GM18508 (cell line): ENCODE measurements at regions not wholly inside any gene's neighbourhood (a gene's known extent, or its start where the extent isn't known, plus 50 kb on each side); places are given as distances from the start of the nearest gene placed in this dataset.

Experiments
- ATAC-seq: cut with Tn5 transposase; IDR thresholded peaks from one replicate; pipeline ENCODE4 v1.9.1; 2021; ENCODE audit warnings: moderate number of reproducible peaks; ENCODE audit not compliant: insufficient read depth, unreplicated experiment

DNA sequence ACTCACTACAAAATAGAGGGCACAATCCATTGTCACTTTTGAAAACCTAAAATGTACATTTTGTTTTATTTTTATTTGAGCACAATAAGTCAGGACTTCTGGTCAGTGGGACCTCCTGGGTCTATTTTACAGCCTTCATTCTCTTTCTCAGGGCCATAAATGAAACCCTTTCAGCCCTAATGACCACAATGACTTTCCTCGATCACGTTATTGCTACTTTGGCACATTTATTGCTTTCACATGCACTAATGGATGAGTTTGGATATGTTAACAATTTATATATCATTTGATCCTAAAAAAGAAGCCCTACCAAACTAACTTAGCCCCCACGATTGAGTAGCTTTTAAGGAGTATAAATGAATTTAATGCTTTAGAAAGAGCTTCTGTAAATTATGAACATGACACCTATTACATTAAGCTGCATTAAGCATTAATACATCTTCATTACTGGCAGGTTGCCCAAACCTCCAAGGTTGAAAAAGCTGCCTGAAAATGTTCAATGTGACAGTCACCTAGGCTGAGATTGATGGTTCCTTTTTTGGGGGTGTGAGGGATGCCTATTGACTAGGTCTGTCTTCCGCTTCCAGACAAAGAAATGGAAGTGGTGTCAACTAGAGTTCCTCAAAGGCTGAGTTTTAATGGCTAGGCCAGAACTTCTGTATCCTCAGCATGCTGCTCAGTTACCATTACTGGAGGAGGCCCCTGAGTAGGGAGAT lies 296.4 kb downstream of the GPAT3 start:
- ATAC-seq, result no peak

DNA sequence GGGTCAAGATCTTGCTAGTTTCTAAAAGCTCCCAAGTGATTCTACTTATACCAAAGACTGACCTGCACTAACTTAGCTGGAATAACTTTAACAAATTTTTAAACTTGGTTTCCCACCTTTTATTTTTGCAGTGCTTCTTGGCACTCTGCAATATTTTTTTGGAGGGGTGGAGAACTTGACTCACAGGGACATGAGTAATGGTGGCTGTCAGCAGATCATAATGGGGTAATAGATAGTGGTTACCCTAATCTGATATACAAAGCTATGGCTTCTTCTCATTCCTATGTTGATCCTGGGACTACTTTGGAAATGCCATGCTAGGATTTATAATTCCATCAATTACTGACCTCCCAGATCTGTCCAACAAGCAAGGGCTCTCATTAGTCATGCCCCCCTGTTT lies 295.7 kb downstream of the GPAT3 start:
- no peak for ATAC-seq

DNA sequence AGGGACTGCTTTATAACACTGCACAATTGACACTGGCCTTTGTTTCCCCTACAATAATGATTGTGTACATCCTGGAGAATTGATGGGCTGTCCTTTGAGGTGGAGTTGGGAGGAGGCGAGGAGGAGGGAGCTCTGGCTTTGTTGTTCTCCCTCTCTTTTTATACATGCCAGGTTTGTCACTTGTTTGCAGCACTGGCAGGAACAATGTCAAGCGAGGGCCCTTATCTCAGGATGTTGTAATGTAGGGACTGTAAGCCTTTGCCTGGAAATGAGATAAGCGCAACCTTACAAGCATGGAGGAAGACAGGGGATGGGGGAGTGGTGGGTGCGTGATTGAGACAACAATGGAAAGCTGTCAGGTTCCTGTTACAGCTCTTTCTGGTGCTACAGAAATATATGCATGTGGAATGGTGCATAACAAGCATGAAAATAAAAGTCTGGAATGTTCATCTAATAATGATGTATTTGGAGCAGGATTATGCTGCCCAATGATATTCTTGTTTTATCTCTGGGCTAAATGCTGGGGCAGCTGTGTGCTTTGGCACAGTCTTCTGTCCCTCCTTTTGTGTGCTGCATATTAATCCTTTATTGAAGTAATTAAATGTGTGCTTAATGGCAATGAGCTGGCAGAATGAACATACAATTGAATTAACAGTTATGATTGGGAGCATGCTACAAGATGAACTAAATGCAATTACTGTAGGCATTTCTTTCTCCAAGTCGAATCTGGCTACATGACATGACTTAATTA lies 294.4 kb downstream of the GPAT3 start:
- ATAC-seq, result no peak

DNA sequence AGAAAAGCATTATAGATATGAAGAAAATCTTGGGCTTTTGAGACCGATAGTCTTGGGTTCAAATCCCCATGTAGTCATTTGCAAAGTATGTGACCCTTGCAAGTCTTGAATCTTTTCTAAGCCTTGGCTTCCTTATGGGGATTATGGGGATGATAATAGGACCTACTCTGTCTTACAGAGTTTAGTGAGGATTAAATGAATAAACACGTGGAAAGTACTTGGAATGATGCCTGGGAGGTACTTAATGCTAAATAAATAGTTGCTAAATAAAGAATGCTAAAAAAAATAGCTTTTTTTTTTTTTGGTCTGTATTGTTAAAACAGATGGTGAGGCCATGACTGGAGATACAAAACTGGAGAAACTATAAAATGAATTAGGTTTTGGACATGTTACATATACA lies 292.7 kb downstream of the GPAT3 start:
- no peak for ATAC-seq

DNA sequence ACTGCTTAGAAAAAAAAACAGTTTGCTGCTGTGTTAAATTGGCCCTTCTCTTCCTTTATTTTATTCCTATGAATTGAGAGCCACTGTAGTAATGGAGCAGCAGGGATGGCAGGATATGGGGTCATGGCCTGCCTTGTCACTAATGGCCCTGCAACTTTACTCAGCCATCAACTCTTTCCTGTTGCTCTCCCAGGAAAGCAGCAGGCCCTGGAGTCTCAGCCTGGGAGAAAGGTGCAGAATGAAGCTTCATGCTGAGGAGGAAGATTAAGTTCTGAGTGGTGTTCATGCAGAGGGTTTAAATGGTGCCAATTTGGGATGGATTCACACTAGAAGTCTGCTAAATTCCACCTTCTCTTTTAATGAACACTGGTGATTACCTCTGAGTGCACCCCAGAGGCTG lies 285.6 kb downstream of the GPAT3 start:
- no peak for ATAC-seq

GRCh38 chr4:83819582-83819981 lies 283.7 kb downstream of the GPAT3 start:
- no peak for ATAC-seq

GRCh38 chr4:83810428-83810827 lies 274.5 kb downstream of the GPAT3 start:
- no peak for ATAC-seq

- ATAC-seq, result no peak
Measured at GRCh38 chr4:83809581-83809980, 273.7 kb downstream of the GPAT3 start.

DNA sequence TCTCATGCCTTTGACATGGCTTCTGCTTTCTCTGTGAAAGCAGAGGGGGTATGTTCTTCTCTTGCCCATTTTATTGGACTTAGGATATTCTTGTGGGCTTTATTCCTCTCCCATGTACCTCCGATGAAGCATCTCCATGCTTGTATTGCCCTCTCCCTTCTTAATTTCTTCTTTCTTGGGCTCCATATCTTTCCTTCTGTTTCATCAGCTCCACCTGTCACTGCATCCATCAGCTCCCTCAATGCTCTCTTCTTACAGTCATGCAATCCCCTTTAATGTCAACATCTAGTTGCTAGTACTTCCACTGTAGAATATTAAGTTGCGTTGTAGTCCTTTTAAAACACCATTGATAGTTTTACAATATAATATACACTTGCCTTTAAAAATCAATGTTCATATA lies 257.6 kb downstream of the GPAT3 start:
- no peak for ATAC-seq

- no peak for ATAC-seq
Measured at GRCh38 chr4:83785891-83786290, 250.0 kb downstream of the GPAT3 start.

- no peak for ATAC-seq
Measured at GRCh38 chr4:83783215-83783614, 247.3 kb downstream of the GPAT3 start.

- no peak for ATAC-seq
Measured at GRCh38 chr4:83782591-83782990, 246.7 kb downstream of the GPAT3 start.

- ATAC-seq, result no peak
Measured at GRCh38 chr4:83781434-83781833, 245.5 kb downstream of the GPAT3 start.

- no peak for ATAC-seq
Measured at GRCh38 chr4:83780053-83780733, 244.3 kb downstream of the GPAT3 start.

- no peak for ATAC-seq
Measured at GRCh38 chr4:83779103-83780052, 243.5 kb downstream of the GPAT3 start.

DNA sequence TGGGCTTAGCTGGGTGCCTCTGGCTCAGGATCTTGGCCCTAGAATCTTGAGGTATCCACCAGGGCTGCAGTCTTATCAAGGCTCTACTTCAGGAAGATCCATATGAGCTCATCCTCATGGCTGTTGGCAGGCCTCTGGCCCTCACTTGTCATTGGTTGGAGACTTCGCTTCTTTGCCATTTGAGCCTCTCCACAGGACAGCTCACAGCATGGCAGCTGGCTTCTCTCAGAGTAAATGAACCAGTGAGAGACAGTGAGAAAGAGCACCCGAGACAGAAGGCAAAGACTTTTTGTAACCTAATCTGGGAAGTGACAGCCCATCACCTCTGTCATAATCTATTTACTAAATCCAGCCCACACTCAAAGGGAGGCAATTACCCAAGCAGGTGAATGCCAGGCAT lies 236.8 kb downstream of the GPAT3 start:
- no peak for ATAC-seq

DNA sequence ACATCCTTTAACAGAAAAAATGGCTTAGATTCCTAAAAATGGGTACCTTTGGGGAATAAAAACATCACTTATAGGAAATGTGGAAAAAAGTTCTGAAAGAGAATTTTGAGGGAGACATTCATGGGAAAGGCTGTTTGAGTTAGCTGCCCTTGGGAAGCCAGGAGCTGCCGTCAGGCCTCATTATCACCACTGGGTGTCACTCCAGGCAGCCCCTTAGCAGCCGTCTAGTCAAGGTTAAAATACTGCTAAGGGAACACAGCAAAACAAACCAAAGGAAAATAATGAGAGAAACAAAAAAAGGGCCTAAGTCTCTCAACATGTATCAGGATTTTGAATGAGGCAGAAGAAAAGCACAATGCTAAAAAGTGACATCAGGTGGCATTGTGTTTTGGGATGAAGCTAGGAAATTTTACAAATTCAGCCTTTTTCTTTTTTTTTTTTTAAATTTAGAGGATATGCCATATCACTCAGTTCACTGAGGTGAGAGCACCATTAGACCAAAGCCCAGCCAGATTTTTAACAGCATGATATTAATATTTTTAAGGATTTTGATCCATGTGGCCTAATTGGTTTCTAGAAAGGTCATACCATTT lies 235.3 kb downstream of the GPAT3 start:
- ATAC-seq, result no peak

GRCh38 chr4:83768146-83768545 lies 232.2 kb downstream of the GPAT3 start:
- ATAC-seq, result no peak

DNA sequence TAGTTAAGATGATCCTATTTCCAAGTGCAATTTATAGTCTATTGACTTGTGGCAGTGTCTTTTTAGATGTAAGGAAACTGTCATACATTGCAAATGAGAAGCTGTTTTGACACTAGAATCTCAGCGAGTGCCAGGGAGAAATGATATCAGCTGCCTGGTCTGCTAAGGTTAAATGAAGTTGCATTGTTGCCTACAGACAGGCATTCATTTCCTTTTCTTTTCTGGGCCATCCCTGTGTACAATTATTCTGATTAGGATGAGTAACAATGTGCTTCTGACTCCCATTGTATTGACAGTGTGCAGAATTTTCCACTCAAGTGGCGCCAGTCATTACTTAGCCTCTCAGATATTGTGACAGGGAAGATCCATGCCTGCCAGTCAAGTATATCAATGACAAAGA lies 231.2 kb downstream of the GPAT3 start:
- no peak for ATAC-seq

DNA sequence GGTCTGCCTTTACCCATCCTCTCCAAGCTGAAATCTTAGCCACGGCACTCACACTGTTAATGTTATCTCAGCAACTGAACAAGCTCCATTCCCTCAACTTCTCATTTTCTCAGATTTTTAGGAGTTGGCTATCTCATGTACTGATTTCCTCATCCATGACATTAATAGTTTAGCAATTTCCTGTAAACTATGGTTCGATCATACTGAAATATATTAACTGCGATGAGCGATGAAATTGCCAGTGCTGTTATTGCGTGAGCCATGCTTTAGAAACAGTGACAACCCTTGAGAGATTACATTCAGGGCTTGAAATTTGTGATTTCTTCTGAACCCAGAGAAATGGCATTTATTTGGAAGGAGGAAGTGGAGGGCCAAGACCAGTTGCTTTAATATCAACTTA lies 223.7 kb downstream of the GPAT3 start:
- ATAC-seq, result no peak
